ENCODE measurements at regions not wholly inside any gene's neighbourhood (a gene's known extent, or its start where the extent isn't known, plus 50 kb on each side); places are given as distances from the start of the nearest gene placed in this dataset.

DNA sequence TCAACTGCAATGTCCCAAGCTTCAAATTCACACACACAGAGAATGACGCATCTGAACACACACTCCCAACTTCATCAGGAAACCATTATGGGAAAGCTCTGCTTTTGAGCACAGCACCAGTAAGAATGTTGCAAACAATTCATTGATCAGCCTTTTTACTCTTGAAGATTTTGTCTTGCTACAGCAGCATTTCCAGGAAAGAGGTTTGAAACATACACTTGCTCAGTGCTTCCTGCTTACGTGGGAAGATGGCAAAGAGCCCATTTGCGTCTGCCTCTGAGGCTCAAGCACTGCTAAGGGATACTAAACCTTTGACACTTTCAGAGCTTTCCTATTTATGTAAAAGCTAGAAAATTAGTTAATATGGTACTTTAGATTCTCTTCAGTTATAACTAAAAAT is 77.2 kb upstream of the MON1B start:
- TF ChIP-seq CTCF (IDR thresholded peaks at IDR 0.05) = no peak
- no peak for TF ChIP-seq POLR2A (IDR thresholded peaks at IDR 0.05; ENCODE audit: low read depth)
